ENCODE measurements at regions not wholly inside any gene's neighbourhood (a gene's known extent, or its start where the extent isn't known, plus 50 kb on each side); places are given as distances from the start of the nearest gene placed in this dataset.

DNA sequence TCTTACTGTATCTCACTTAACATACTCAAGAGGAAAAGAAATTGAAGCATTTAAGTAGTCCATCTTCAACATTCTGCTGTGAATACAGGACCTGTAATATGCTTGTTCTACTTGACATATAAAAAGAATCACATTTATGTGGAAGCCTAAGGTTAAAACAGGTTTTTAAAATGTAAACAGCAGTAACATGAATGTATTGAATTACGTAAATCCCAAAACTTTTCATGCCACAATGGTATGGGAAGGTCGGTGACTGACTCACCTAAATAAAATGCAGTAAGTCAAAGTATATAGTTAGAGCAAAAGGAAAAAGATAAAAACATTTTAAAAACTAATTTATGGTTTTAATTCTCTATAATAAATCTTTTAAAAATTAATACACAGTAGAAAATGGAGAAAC, 115.7 kb upstream of the TJP1 start:
- TF ChIP-seq, protein P1, sequence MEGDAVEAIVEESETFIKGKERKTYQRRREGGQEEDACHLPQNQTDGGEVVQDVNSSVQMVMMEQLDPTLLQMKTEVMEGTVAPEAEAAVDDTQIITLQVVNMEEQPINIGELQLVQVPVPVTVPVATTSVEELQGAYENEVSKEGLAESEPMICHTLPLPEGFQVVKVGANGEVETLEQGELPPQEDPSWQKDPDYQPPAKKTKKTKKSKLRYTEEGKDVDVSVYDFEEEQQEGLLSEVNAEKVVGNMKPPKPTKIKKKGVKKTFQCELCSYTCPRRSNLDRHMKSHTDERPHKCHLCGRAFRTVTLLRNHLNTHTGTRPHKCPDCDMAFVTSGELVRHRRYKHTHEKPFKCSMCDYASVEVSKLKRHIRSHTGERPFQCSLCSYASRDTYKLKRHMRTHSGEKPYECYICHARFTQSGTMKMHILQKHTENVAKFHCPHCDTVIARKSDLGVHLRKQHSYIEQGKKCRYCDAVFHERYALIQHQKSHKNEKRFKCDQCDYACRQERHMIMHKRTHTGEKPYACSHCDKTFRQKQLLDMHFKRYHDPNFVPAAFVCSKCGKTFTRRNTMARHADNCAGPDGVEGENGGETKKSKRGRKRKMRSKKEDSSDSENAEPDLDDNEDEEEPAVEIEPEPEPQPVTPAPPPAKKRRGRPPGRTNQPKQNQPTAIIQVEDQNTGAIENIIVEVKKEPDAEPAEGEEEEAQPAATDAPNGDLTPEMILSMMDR (conservative IDR thresholded peaks at IDR 0.05; ENCODE audit: low read length) = no peak
- TF ChIP-seq EZH2phosphoT487 (IDR thresholded peaks at IDR 0.05; ENCODE audit: borderline replicate concordance, low read depth, low read length) = no peak
